GM23338 (cell line): ENCODE measurements at regions not wholly inside any gene's neighbourhood (a gene's known extent, or its start where the extent isn't known, plus 50 kb on each side); places are given as distances from the start of the nearest gene placed in this dataset.

Experiments used
- ATAC-seq: fragments of 200-7000 bp; cut with Tn5 transposase; 3 replicates; pipeline ENCODE4 v1.9.1; 2020
- DNase-seq: peaks from one replicate; pipeline ENCODE4 v3.0.0-alpha.2; 2015; ENCODE audit warnings: low spot score
- H2AFZ ChIP-seq: fragments of 200-600 bp; sonication (generic); 2 replicates; pipeline ENCODE4 v1.8.0; 2016; ENCODE audit warnings: antibody characterized with exemption, mild to moderate bottlenecking, moderate library complexity
- H3F3A ChIP-seq: fragments of 200-600 bp; sonication (generic); replicated peaks from 2 replicates; pipeline ENCODE4 v1.8.0; 2017; ENCODE audit warnings: antibody characterized with exemption, mixed run types, low read depth
- H3K27ac ChIP-seq: fragments of 200-600 bp; sonication (generic); 2 replicates; pipeline ENCODE4 v1.6.1; 2016; ENCODE audit warnings: low read depth
- H3K27me3 ChIP-seq: fragments of 200-600 bp; sonication (generic); 2 replicates; pipeline ENCODE4 v1.8.0; 2016; ENCODE audit warnings: mild to moderate bottlenecking, mixed run types, moderate library complexity; ENCODE audit not compliant: insufficient read depth
- H3K36me3 ChIP-seq: fragments of 200-600 bp; sonication (generic); 2 replicates; pipeline ENCODE4 v1.8.0; 2016; ENCODE audit warnings: mild to moderate bottlenecking; ENCODE audit not compliant: insufficient read depth
- H3K4me1 ChIP-seq: fragments of 200-600 bp; sonication (generic); 2 replicates; pipeline ENCODE4 v1.8.0; 2016; ENCODE audit warnings: mild to moderate bottlenecking, moderate library complexity; ENCODE audit not compliant: insufficient read depth
- H3K4me2 ChIP-seq: fragments of 200-600 bp; sonication (generic); 2 replicates; pipeline ENCODE4 v1.7.1; 2017; ENCODE audit warnings: mixed run types
- H3K4me3 ChIP-seq: fragments of 200-600 bp; sonication (generic); 2 replicates; pipeline ENCODE4 v1.6.1; 2016; ENCODE audit warnings: mixed run types
- H3K79me2 ChIP-seq: fragments of 200-600 bp; sonication (generic); replicated peaks from 2 replicates; pipeline ENCODE4 v1.8.0; 2017; ENCODE audit warnings: mild to moderate bottlenecking; ENCODE audit not compliant: insufficient read depth
- H3K9me2 ChIP-seq: fragments of 200-600 bp; sonication (generic); 2 replicates; pipeline ENCODE4 v1.8.0; 2017; ENCODE audit not compliant: insufficient read depth
- H4K20me1 ChIP-seq: fragments of 200-600 bp; sonication (generic); replicated peaks from 2 replicates; pipeline ENCODE4 v1.8.0; 2017; ENCODE audit warnings: mild to moderate bottlenecking; ENCODE audit not compliant: insufficient read depth
- H3K27ac Mint-ChIP-seq: 2 replicates; pipeline ENCODE4 v1.8.0; 2020; ENCODE audit warnings: inconsistent platforms, mild to moderate bottlenecking, moderate library complexity, mixed read lengths
- H3K27me3 Mint-ChIP-seq: 3 replicates; pipeline ENCODE4 v1.8.0; 2022; ENCODE audit warnings: low read depth, mild to moderate bottlenecking, moderate library complexity, mixed read lengths, inconsistent platforms; ENCODE audit not compliant: insufficient read depth, poor library complexity
- H3K36me3 Mint-ChIP-seq: 3 replicates; pipeline ENCODE4 v1.8.0; 2021; ENCODE audit warnings: low read depth, mild to moderate bottlenecking, inconsistent platforms, moderate library complexity, mixed read lengths
- H3K4me1 Mint-ChIP-seq: 3 replicates; pipeline ENCODE4 v1.8.0; 2020; ENCODE audit warnings: mild to moderate bottlenecking, inconsistent platforms, mixed read lengths
- H3K4me3 Mint-ChIP-seq: 3 replicates; pipeline ENCODE4 v1.8.0; 2021; ENCODE audit warnings: moderate library complexity, mild to moderate bottlenecking, inconsistent platforms, mixed read lengths
- H3K9me3 Mint-ChIP-seq: 3 replicates; pipeline ENCODE4 v1.8.0; 2020; ENCODE audit warnings: moderate library complexity, mild to moderate bottlenecking, inconsistent platforms, mixed read lengths
- CTCF ChIP-seq, 2 experiments: fragments of 200-600 bp in 1 of 2; sonication (generic) in 1 of 2; conservative IDR thresholded peaks; 2 replicates each; pipeline versions ENCODE4 v1.5.1 to v1.6.1; 2016 to 2017; ENCODE audit warnings: antibody characterized with exemption in 2 of 2, low read depth in 2 of 2, mild to moderate bottlenecking in 2 of 2, moderate library complexity in 1 of 2
- EZH2 ChIP-seq: fragments of 200-600 bp; sonication (generic); IDR thresholded peaks from one replicate; pipeline ENCODE4 v1.8.0; 2017; ENCODE audit warnings: antibody characterized with exemption, mild to moderate bottlenecking, low read depth; ENCODE audit not compliant: unreplicated experiment
- EZH2phosphoT487 ChIP-seq: fragments of 200-600 bp; sonication (generic); IDR thresholded peaks from one replicate; pipeline ENCODE4 v1.8.1; 2018; ENCODE audit warnings: antibody characterized with exemption; ENCODE audit not compliant: unreplicated experiment
- JUNB ChIP-seq: IDR thresholded peaks from one replicate; pipeline ENCODE4 v1.6.1; 2016; ENCODE audit warnings: antibody characterized with exemption; ENCODE audit not compliant: unreplicated experiment
- POLR2AphosphoS5 ChIP-seq: IDR thresholded peaks from 2 replicates; pipeline ENCODE4 v1.6.1; 2016; ENCODE audit warnings: antibody characterized with exemption, low read depth
- REST ChIP-seq: IDR thresholded peaks from one replicate; pipeline ENCODE4 v1.6.1; 2018; ENCODE audit warnings: antibody characterized with exemption; ENCODE audit not compliant: unreplicated experiment
- STAT1 ChIP-seq: IDR thresholded peaks from one replicate; pipeline ENCODE4 v1.6.1; 2016; ENCODE audit warnings: antibody characterized with exemption; ENCODE audit not compliant: unreplicated experiment
- ZNF114 ChIP-seq: fragments of 250-450 bp; sonication (Bioruptor Pico); IDR thresholded peaks from 2 replicates; pipeline ENCODE4 v1.5.0; 2020; ENCODE audit warnings: mild to moderate bottlenecking, moderate library complexity
- ZNF462 ChIP-seq: fragments of 250-450 bp; sonication (Bioruptor Pico); IDR thresholded peaks from 2 replicates; pipeline ENCODE4 v1.5.0; 2020; ENCODE audit warnings: mild to moderate bottlenecking, moderate library complexity
- TF ChIP-seq, protein P1 (sequence below): IDR thresholded peaks from 2 replicates; pipeline ENCODE4 v1.6.1; 2016; ENCODE audit warnings: antibody characterized with exemption

DNA sequence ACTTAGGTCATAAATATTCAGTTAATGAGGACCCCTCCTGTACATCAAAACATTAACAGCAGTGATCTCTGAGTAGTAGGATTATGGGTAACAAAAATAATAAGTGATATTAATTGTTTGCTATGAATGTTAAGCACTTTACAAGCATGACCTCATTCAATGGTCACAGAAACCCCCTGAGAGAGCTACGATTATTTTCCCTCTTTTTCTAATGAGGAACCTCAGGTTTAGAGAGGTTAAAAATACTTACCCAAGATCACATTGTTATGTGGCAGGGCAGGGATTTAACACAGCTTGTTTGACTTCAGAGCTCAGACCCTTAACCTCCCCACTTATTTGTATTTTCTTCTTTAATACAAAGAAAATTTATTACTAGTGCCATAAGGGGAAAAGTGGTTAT is 228.2 kb downstream of the TBL1XR1 start:
- Histone ChIP-seq H3K27ac (no peak overlapping the region), H3F3A (no peaks in the 10 kb centered on the region), H3K9me2 (no peaks in the 10 kb centered on the region), H3K4me2 (no peak overlapping the region), H3K4me3 (no peak overlapping the region), H2AFZ (no peak overlapping the region), H3K36me3 (no peaks in the 10 kb centered on the region), H3K4me1 (no peaks in the 10 kb centered on the region), H4K20me1 (no peaks in the 10 kb centered on the region), H3K27me3 (no peaks in the 10 kb centered on the region), H3K79me2 (no peaks in the 10 kb centered on the region)
- no peak for DNase-seq
- Mint-ChIP-seq H3K9me3 (no peaks in the 10 kb centered on the region), H3K36me3 (no peaks in the 10 kb centered on the region), H3K27ac (no peak overlapping the region), H3K4me1 (no peaks in the 10 kb centered on the region), H3K27me3 (no peaks in the 10 kb centered on the region), H3K4me3 (no peak overlapping the region)
- no peak for ATAC-seq
- TF ChIP-seq ZNF114 (CRISPR knock-in tag) (no peak), EZH2 (no peak)

- no peak for DNase-seq
- Histone ChIP-seq H3K4me2 (no peak overlapping the region), H3F3A (no peaks in the 10 kb centered on the region), H3K36me3 (no peaks in the 10 kb centered on the region), H3K27me3 (no peaks in the 10 kb centered on the region), H3K4me3 (no peak overlapping the region), H3K79me2 (no peaks in the 10 kb centered on the region), H3K4me1 (no peaks in the 10 kb centered on the region), H3K27ac (no peak overlapping the region), H4K20me1 (no peaks in the 10 kb centered on the region), H2AFZ (0 out of 2 replicates have a peak overlapping the region, but pooled peaks have one; percentile 21), H3K9me2 (no peaks in the 10 kb centered on the region)
- ATAC-seq: no peak
- H3K27ac Mint-ChIP-seq: no peak overlapping the region
- H3K36me3 Mint-ChIP-seq: no peaks in the 10 kb centered on the region
- no peaks in the 10 kb centered on the region for H3K4me1 Mint-ChIP-seq
- no peak overlapping the region for H3K4me3 Mint-ChIP-seq
- H3K9me3 Mint-ChIP-seq: no peaks in the 10 kb centered on the region
- H3K27me3 Mint-ChIP-seq: no peaks in the 10 kb centered on the region
- TF ChIP-seq STAT1 (no peak), POLR2AphosphoS5 (no peak), EZH2phosphoT487 (no peak), CTCF (conservative IDR thresholded peaks at IDR 0.05; ENCODE audit: low read depth in 2 of 2) (no peak), JUNB (no peak), ZNF114 (CRISPR knock-in tag) (no peak), ZNF462 (CRISPR knock-in tag) (no peak), REST (no peak), EZH2 (no peak)
- TF ChIP-seq, protein P1, sequence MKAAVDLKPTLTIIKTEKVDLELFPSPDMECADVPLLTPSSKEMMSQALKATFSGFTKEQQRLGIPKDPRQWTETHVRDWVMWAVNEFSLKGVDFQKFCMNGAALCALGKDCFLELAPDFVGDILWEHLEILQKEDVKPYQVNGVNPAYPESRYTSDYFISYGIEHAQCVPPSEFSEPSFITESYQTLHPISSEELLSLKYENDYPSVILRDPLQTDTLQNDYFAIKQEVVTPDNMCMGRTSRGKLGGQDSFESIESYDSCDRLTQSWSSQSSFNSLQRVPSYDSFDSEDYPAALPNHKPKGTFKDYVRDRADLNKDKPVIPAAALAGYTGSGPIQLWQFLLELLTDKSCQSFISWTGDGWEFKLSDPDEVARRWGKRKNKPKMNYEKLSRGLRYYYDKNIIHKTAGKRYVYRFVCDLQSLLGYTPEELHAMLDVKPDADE: no peak
Measured at GRCh38 chr3:176968631-176969030, 228.7 kb downstream of the TBL1XR1 start.
